Neural cell (in vitro differentiated cells): ENCODE measurements at regions not wholly inside any gene's neighbourhood (a gene's known extent, or its start where the extent isn't known, plus 50 kb on each side); places are given as distances from the start of the nearest gene placed in this dataset.

ENCODE experiments used
- H2AFZ ChIP-seq: fragments of 200-600, 300-800 bp; sonication (generic), shearing (Covaris generic); 2 replicates; pipeline ENCODE4 v1.6.0; 2014; ENCODE audit warnings: low read depth, mild to moderate bottlenecking, antibody characterized with exemption, low read length, moderate library complexity
- H3F3A ChIP-seq: fragments of 200-600 bp; shearing (Covaris generic); 2 replicates; pipeline ENCODE4 v1.6.1; 2016; ENCODE audit warnings: mild to moderate bottlenecking, moderate library complexity, mixed read lengths, antibody characterized with exemption, low read length; ENCODE audit not compliant: insufficient read depth, poor library complexity, severe bottlenecking
- H3K27ac ChIP-seq: fragments of 200-600, 300-800 bp; sonication (generic), shearing (Covaris generic); 2 replicates; pipeline ENCODE4 v1.5.1; 2014; ENCODE audit warnings: mild to moderate bottlenecking, low read length, moderate library complexity
- H3K27me3 ChIP-seq: fragments of 300-800, 200-600 bp; sonication (generic), shearing (Covaris generic); 2 replicates; pipeline ENCODE4 v1.6.0; 2014; ENCODE audit warnings: mild to moderate bottlenecking, low read depth, low read length, moderate library complexity; ENCODE audit not compliant: insufficient read depth
- H3K36me3 ChIP-seq: fragments of 300-800, 200-600 bp; sonication (generic), shearing (Covaris generic); 2 replicates; pipeline ENCODE4 v1.5.1; 2014; ENCODE audit warnings: mild to moderate bottlenecking, antibody characterized with exemption, low read length, moderate library complexity; ENCODE audit not compliant: insufficient read depth
- H3K4me2 ChIP-seq: fragments of 300-800, 200-600 bp; sonication (generic), shearing (Covaris generic); 2 replicates; pipeline ENCODE4 v1.6.0; 2014; ENCODE audit warnings: mild to moderate bottlenecking, low read length
- H3K4me3 ChIP-seq: fragments of 300-800, 200-600 bp; sonication (generic), shearing (Covaris generic); 2 replicates; pipeline ENCODE4 v1.5.1; 2014; ENCODE audit warnings: mild to moderate bottlenecking, low read length, moderate library complexity
- H3K79me2 ChIP-seq: fragments of 200-600 bp; shearing (Covaris generic); replicated peaks from 2 replicates; pipeline ENCODE4 v1.6.0; 2014; ENCODE audit warnings: mild to moderate bottlenecking, low read length, moderate library complexity; ENCODE audit not compliant: insufficient read depth
- H3K9ac ChIP-seq: fragments of 300-800, 200-600 bp; sonication (generic), shearing (Covaris generic); 2 replicates; pipeline ENCODE4 v1.6.1; 2016; ENCODE audit warnings: mild to moderate bottlenecking, low read length, mixed read lengths
- H3K9me2 ChIP-seq: fragments of 200-600 bp; shearing (Covaris generic); 2 replicates; pipeline ENCODE4 v1.6.1; 2016; ENCODE audit warnings: mild to moderate bottlenecking, low read length, mixed read lengths; ENCODE audit not compliant: insufficient read depth
- H3K9me3 ChIP-seq: fragments of 200-600, 300-800 bp; sonication (generic), shearing (Covaris generic); 2 replicates; pipeline ENCODE4 v1.6.1; 2016; ENCODE audit warnings: mild to moderate bottlenecking, mixed run types, low read length, moderate library complexity, mixed read lengths
- H4K20me1 ChIP-seq: fragments of 200-600 bp; shearing (Covaris generic); 2 replicates; pipeline ENCODE4 v1.6.1; 2016; ENCODE audit warnings: mild to moderate bottlenecking, mixed run types; ENCODE audit not compliant: insufficient read depth
- EP300 ChIP-seq: fragments of 450-650 bp; conservative IDR thresholded peaks from 2 replicates; pipeline ENCODE4 v1.6.1; 2014; ENCODE audit warnings: antibody characterized with exemption, mild to moderate bottlenecking, moderate library complexity; ENCODE audit not compliant: poor library complexity, severe bottlenecking
- EZH2 ChIP-seq: fragments of 200-600, 300-800 bp; shearing (Covaris generic), sonication (generic); IDR thresholded peaks from 2 replicates; pipeline ENCODE4 v1.6.1; 2014; ENCODE audit warnings: antibody characterized with exemption, low read length, borderline replicate concordance, mild to moderate bottlenecking; ENCODE audit not compliant: insufficient read depth, poor library complexity, severe bottlenecking
- MXI1 ChIP-seq: fragments of 450-650 bp; conservative IDR thresholded peaks from 2 replicates; pipeline ENCODE4 v1.6.1; 2014; ENCODE audit warnings: antibody characterized with exemption, mild to moderate bottlenecking; ENCODE audit not compliant: poor library complexity, severe bottlenecking
- POLR2AphosphoS5 ChIP-seq: IDR thresholded peaks from 2 replicates; pipeline ENCODE4 v1.6.1; 2012
- RAD21 ChIP-seq: fragments of 450-650 bp; conservative IDR thresholded peaks from 2 replicates; pipeline ENCODE4 v1.6.1; 2014; ENCODE audit warnings: antibody characterized with exemption, mild to moderate bottlenecking, moderate library complexity
- SMC3 ChIP-seq: fragments of 450-650 bp; conservative IDR thresholded peaks from 2 replicates; pipeline ENCODE4 v1.6.1; 2014; ENCODE audit warnings: antibody characterized with exemption, mild to moderate bottlenecking, moderate library complexity; ENCODE audit not compliant: poor library complexity
- TAF1 ChIP-seq: IDR thresholded peaks from 2 replicates; pipeline ENCODE4 v1.6.1; 2012; ENCODE audit warnings: low read depth
- TF ChIP-seq, protein P1 (sequence below): IDR thresholded peaks from 2 replicates; pipeline ENCODE4 v1.6.1; 2012; ENCODE audit warnings: borderline replicate concordance
- TF ChIP-seq, protein P2 (sequence below): fragments of 450-650 bp; IDR thresholded peaks from 2 replicates; pipeline ENCODE4 v1.5.1; 2014; ENCODE audit warnings: antibody characterized with exemption, mild to moderate bottlenecking, moderate library complexity; ENCODE audit not compliant: poor library complexity, severe bottlenecking

DNA sequence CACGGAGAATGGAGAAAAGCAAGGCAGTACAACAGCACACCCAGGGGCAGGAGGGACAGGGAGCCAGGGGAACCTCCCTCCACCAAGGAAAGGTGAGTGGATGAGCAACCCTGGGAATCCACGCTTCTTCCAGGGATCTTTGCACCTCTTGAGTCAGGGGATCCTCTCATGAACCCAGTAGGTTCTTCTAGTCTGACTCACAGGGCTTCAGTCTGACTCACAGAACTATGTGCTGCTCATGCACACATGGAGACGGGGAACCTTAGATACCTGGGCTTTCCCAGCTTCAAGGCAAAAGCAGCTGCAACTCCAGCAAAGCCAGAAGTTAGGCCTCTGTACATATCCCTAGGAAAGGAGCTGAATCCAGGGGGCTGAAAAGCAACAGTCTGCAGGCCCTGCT, 1021.4 kb upstream of the TENM4 start:
- H3K79me2 ChIP-seq = no peaks in the 10 kb centered on the region
- no peak for TF ChIP-seq POLR2AphosphoS5
- TF ChIP-seq SMC3 = no peak
- no peak for TF ChIP-seq EP300
- no peak for TF ChIP-seq RAD21
- no peak for TF ChIP-seq TAF1
- TF ChIP-seq, protein P1, sequence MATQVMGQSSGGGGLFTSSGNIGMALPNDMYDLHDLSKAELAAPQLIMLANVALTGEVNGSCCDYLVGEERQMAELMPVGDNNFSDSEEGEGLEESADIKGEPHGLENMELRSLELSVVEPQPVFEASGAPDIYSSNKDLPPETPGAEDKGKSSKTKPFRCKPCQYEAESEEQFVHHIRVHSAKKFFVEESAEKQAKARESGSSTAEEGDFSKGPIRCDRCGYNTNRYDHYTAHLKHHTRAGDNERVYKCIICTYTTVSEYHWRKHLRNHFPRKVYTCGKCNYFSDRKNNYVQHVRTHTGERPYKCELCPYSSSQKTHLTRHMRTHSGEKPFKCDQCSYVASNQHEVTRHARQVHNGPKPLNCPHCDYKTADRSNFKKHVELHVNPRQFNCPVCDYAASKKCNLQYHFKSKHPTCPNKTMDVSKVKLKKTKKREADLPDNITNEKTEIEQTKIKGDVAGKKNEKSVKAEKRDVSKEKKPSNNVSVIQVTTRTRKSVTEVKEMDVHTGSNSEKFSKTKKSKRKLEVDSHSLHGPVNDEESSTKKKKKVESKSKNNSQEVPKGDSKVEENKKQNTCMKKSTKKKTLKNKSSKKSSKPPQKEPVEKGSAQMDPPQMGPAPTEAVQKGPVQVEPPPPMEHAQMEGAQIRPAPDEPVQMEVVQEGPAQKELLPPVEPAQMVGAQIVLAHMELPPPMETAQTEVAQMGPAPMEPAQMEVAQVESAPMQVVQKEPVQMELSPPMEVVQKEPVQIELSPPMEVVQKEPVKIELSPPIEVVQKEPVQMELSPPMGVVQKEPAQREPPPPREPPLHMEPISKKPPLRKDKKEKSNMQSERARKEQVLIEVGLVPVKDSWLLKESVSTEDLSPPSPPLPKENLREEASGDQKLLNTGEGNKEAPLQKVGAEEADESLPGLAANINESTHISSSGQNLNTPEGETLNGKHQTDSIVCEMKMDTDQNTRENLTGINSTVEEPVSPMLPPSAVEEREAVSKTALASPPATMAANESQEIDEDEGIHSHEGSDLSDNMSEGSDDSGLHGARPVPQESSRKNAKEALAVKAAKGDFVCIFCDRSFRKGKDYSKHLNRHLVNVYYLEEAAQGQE = no peak
- no peak for TF ChIP-seq MXI1
- TF ChIP-seq EZH2 = no peak
- TF ChIP-seq, protein P2, sequence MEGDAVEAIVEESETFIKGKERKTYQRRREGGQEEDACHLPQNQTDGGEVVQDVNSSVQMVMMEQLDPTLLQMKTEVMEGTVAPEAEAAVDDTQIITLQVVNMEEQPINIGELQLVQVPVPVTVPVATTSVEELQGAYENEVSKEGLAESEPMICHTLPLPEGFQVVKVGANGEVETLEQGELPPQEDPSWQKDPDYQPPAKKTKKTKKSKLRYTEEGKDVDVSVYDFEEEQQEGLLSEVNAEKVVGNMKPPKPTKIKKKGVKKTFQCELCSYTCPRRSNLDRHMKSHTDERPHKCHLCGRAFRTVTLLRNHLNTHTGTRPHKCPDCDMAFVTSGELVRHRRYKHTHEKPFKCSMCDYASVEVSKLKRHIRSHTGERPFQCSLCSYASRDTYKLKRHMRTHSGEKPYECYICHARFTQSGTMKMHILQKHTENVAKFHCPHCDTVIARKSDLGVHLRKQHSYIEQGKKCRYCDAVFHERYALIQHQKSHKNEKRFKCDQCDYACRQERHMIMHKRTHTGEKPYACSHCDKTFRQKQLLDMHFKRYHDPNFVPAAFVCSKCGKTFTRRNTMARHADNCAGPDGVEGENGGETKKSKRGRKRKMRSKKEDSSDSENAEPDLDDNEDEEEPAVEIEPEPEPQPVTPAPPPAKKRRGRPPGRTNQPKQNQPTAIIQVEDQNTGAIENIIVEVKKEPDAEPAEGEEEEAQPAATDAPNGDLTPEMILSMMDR = no peak
- H3K27ac ChIP-seq = no peak overlapping the region
- no peak overlapping the region for H3K4me2 ChIP-seq
- H3K36me3 ChIP-seq = no peaks in the 10 kb centered on the region
- H3K27me3 ChIP-seq = no peaks in the 10 kb centered on the region
- H2AFZ ChIP-seq = no peak overlapping the region
- H3K9me2 ChIP-seq = no peaks in the 10 kb centered on the region
- H3K9ac ChIP-seq = no peak overlapping the region
- no peaks in the 10 kb centered on the region for H3F3A ChIP-seq
- H3K9me3 ChIP-seq = no peaks in the 10 kb centered on the region
- no peak overlapping the region for H3K4me3 ChIP-seq
- no peaks in the 10 kb centered on the region for H4K20me1 ChIP-seq

DNA sequence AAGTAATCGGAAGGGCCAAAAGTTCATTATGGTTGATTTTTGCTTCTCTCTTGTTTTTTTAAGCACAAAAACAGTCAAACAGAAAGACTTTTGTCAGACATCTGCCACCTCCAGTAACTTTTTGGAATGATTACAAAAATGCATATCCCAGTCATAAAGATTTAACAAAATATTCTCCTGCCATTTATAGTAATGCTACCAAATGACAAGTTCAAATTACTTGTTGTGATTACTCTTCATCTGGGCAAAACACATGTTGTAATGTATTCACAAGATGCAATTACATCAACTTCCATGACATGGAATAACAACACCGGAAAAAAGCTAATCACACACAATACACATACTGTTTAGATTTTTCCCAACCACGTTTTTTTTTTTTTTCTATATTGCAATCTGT, 1017.5 kb upstream of the TENM4 start:
- no peaks in the 10 kb centered on the region for H3F3A ChIP-seq
- no peak overlapping the region for H3K4me2 ChIP-seq
- no peaks in the 10 kb centered on the region for H3K79me2 ChIP-seq
- H4K20me1 ChIP-seq = no peaks in the 10 kb centered on the region
- no peaks in the 10 kb centered on the region for H3K36me3 ChIP-seq
- no peak overlapping the region for H2AFZ ChIP-seq
- no peak overlapping the region for H3K27ac ChIP-seq
- H3K9ac ChIP-seq = no peak overlapping the region
- no peak overlapping the region for H3K4me3 ChIP-seq
- TF ChIP-seq, protein P1 = no peak
- TF ChIP-seq TAF1 (no peak), MXI1 (no peak), RAD21 (no peak), SMC3 (no peak), EP300 (no peak), POLR2AphosphoS5 (no peak), EZH2 (no peak)
- TF ChIP-seq, protein P2 = no peak
- H3K9me3 ChIP-seq = no peaks in the 10 kb centered on the region
- no peaks in the 10 kb centered on the region for H3K27me3 ChIP-seq
- no peaks in the 10 kb centered on the region for H3K9me2 ChIP-seq
